DND-41 (cell line): ENCODE measurements at regions not wholly inside any gene's neighbourhood (a gene's known extent, or its start where the extent isn't known, plus 50 kb on each side); places are given as distances from the start of the nearest gene placed in this dataset.

ENCODE experiments used
- ATAC-seq: fragments of 200-7000 bp; cut with Tn5 transposase; 3 replicates; pipeline ENCODE4 v1.9.1; 2021; ENCODE audit warnings: low read depth; ENCODE audit not compliant: insufficient read depth
- DNase-seq: peaks from one replicate; pipeline ENCODE4 v3.0.0-alpha.2; 2020
- H2AFZ ChIP-seq: 2 replicates; pipeline ENCODE4 v1.6.0; 2012; ENCODE audit warnings: low read depth, low read length
- H3K27ac ChIP-seq: 2 replicates; pipeline ENCODE4 v1.5.1; 2012; ENCODE audit warnings: low read length, inconsistent platforms
- H3K27me3 ChIP-seq: fragments of 200-600 bp; sonication (generic); 2 replicates; pipeline ENCODE4 v1.6.0; 2012; ENCODE audit warnings: low read length, mild to moderate bottlenecking, inconsistent platforms; ENCODE audit not compliant: insufficient read depth, poor library complexity
- H3K36me3 ChIP-seq: 2 replicates; pipeline ENCODE4 v1.5.1; 2012; ENCODE audit warnings: low read length, inconsistent platforms; ENCODE audit not compliant: insufficient read depth
- H3K4me1 ChIP-seq: 2 replicates; pipeline ENCODE4 v1.5.1; 2012; ENCODE audit warnings: mild to moderate bottlenecking, low read length; ENCODE audit not compliant: insufficient read depth
- H3K4me2 ChIP-seq: 2 replicates; pipeline ENCODE4 v1.6.0; 2012; ENCODE audit warnings: mild to moderate bottlenecking, moderate library complexity, low read length, inconsistent platforms; ENCODE audit not compliant: insufficient read depth
- H3K4me3 ChIP-seq, 2 experiments: fragments of 200-600 bp in 1 of 2; shearing (Covaris generic) in 1 of 2; 2 replicates each; pipeline ENCODE4 v1.5.1; 2012 to 2016; ENCODE audit warnings: inconsistent platforms in 2 of 2, low read length in 2 of 2, mild to moderate bottlenecking in 2 of 2, low read depth in 1 of 2, moderate library complexity in 1 of 2
- H3K79me2 ChIP-seq: 2 replicates; pipeline ENCODE4 v1.6.0; 2012; ENCODE audit warnings: low read length, inconsistent platforms; ENCODE audit not compliant: insufficient read depth
- H3K9ac ChIP-seq: 2 replicates; pipeline ENCODE4 v1.6.0; 2012; ENCODE audit warnings: low read depth, mild to moderate bottlenecking, inconsistent platforms, low read length, moderate library complexity
- H3K9me3 ChIP-seq: 2 replicates; pipeline ENCODE4 v1.5.1; 2012; ENCODE audit warnings: low read length, moderate library complexity, mild to moderate bottlenecking, inconsistent platforms; ENCODE audit not compliant: insufficient read depth, severe bottlenecking
- H4K20me1 ChIP-seq: 2 replicates; pipeline ENCODE4 v1.6.0; 2012; ENCODE audit warnings: low read length; ENCODE audit not compliant: insufficient read depth
- EZH2 ChIP-seq: IDR thresholded peaks from 3 replicates; pipeline ENCODE4 v1.6.1; 2012; ENCODE audit warnings: borderline replicate concordance, low read depth, mild to moderate bottlenecking, moderate library complexity, low read length, inconsistent platforms; ENCODE audit not compliant: severe bottlenecking
- TF ChIP-seq, protein P1 (sequence below): IDR thresholded peaks from 2 replicates; pipeline ENCODE4 v1.5.1; 2012; ENCODE audit warnings: borderline replicate concordance, low read length, moderate library complexity, mild to moderate bottlenecking; ENCODE audit not compliant: poor library complexity, severe bottlenecking; ENCODE audit errors: extremely low read depth

DNA sequence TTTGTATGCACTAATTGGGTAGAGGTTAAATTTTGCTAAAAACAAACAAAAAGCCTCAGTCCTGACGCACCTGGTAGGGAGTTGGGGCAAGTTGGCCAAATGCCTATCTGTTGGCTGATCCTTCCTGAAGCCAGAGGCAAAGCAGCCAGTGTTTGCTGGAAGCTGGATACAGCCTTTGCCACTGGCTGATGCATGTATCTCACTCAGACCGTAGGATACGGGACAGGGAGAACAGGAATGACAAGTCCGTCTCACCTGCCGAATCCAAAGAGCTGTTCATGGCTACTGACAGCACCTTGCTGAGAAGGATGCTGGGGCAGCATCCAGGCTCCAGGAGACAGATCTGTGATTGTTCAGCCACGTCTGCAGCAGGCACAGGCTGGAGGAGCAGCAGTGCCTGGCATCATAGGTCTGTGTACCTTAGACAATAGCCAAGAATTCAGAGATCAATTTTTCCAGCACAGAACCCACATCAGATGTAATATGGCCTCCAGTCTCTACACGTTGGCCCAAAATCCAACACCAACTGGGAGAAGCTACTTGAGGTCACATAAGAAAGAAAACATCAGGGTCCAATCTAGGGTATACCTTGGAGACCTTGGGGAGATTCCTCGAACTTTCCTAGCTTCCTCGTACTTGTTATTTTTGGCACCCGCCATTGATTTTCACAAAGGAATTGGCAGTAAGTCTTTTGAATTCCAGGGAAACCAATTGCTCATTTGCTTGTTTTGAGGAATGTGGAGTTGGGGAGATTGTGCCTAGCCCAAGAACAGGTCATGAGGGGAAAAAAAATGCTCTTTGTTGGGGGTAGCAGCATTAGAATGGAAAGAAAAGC lies 108.5 kb upstream of the ARMC2 start:
- Histone ChIP-seq H3K9ac (no peak overlapping the region), H3K4me2 (no peak overlapping the region), H3K79me2 (no peaks in the 10 kb centered on the region), H3K36me3 (no peaks in the 10 kb centered on the region), H3K9me3 (no peaks in the 10 kb centered on the region), H4K20me1 (no peaks in the 10 kb centered on the region), H3K4me3 (no peak overlapping the region), H2AFZ (no peak overlapping the region), H3K27ac (no peak overlapping the region), H3K4me1 (no peaks in the 10 kb centered on the region), H3K27me3 (no peaks in the 10 kb centered on the region)
- ATAC-seq: no peak
- no peak for DNase-seq
- TF ChIP-seq EZH2: no peak
- TF ChIP-seq, protein P1, sequence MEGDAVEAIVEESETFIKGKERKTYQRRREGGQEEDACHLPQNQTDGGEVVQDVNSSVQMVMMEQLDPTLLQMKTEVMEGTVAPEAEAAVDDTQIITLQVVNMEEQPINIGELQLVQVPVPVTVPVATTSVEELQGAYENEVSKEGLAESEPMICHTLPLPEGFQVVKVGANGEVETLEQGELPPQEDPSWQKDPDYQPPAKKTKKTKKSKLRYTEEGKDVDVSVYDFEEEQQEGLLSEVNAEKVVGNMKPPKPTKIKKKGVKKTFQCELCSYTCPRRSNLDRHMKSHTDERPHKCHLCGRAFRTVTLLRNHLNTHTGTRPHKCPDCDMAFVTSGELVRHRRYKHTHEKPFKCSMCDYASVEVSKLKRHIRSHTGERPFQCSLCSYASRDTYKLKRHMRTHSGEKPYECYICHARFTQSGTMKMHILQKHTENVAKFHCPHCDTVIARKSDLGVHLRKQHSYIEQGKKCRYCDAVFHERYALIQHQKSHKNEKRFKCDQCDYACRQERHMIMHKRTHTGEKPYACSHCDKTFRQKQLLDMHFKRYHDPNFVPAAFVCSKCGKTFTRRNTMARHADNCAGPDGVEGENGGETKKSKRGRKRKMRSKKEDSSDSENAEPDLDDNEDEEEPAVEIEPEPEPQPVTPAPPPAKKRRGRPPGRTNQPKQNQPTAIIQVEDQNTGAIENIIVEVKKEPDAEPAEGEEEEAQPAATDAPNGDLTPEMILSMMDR: no peak

DNA sequence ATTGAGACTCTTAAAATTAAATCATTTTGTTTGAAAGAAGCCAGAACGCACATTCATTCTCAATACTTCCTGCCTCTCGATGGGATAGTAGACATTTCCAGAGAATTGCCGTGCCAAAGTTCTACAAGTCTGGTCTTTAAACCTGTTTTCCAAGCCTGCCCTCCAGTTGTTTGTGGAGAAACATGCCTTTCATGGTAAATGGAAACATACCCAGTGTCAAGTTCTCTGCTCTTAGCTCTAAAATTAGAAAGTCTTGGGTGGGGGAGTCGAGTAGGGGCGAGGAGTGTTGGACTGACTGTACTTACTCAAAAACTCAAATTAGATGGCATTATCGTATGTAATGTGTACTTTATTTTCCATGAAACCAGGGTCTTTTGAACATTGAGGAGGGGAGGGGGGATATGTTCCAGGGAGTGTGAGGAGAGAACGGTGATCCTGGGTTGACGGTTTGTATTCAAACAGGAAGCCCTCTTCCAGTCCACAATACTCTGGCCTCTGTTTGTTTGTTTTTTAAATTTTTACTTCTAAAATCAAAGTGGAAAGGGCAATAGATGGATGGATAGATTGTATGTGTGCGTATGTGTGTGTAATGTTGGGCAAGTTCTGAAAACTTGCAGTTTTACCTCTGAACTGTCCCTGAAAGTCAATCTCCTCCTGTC lies 106.8 kb upstream of the ARMC2 start:
- peaks cover 2% of the 10 kb centered on the region for H3K27me3 ChIP-seq
- no peaks in the 10 kb centered on the region for H3K36me3 ChIP-seq
- H3K4me2 ChIP-seq: no peak overlapping the region
- no peak overlapping the region for H3K9ac ChIP-seq
- H3K4me1 ChIP-seq: no peaks in the 10 kb centered on the region
- no peak for ATAC-seq
- no peak for DNase-seq
- no peaks in the 10 kb centered on the region for H3K9me3 ChIP-seq
- H4K20me1 ChIP-seq: no peaks in the 10 kb centered on the region
- H3K4me3 ChIP-seq: no peak overlapping the region
- TF ChIP-seq, protein P1: no peak
- no peak for TF ChIP-seq EZH2
- H3K79me2 ChIP-seq: no peaks in the 10 kb centered on the region
- H2AFZ ChIP-seq: no peak overlapping the region
- H3K27ac ChIP-seq: no peak overlapping the region

DNA sequence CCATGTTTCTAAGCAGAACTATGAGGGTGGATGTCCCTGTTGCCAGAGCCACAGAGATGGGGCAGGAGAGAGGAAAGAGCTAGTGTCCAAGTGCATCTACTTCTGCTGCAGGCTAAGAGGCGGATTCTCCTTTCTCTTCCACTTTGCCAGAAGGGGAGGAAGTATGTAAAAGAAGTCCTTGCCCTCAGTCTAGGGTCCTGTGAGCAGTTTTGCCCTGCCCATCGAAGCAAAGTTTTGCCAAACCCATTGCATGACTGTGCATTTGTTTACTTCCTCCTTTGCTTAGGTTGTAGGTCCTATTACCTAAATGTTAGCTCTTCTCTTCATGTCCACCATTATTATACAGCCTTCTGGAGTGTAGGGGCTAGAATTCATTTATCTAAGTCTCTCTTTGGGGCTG lies 106.2 kb upstream of the ARMC2 start:
- H4K20me1 ChIP-seq: no peaks in the 10 kb centered on the region
- H2AFZ ChIP-seq: no peak overlapping the region
- TF ChIP-seq, protein P1: no peak
- no peak for TF ChIP-seq EZH2
- H3K9me3 ChIP-seq: no peaks in the 10 kb centered on the region
- no peak overlapping the region for H3K9ac ChIP-seq
- H3K4me2 ChIP-seq: no peak overlapping the region
- no peaks in the 10 kb centered on the region for H3K4me1 ChIP-seq
- H3K27ac ChIP-seq: no peak overlapping the region
- no peak overlapping the region for H3K4me3 ChIP-seq
- H3K27me3 ChIP-seq: peaks cover 2% of the 10 kb centered on the region
- no peak for DNase-seq
- no peak for ATAC-seq
- no peaks in the 10 kb centered on the region for H3K36me3 ChIP-seq
- H3K79me2 ChIP-seq: no peaks in the 10 kb centered on the region
